ENCODE measurements at regions not wholly inside any gene's neighbourhood (a gene's known extent, or its start where the extent isn't known, plus 50 kb on each side); places are given as distances from the start of the nearest gene placed in this dataset.
"Not testable (repeated sequence)": the region's sequence is repeated elsewhere in the genome, so short reads cannot be mapped to it uniquely, and the experiment has no call there.

DNA sequence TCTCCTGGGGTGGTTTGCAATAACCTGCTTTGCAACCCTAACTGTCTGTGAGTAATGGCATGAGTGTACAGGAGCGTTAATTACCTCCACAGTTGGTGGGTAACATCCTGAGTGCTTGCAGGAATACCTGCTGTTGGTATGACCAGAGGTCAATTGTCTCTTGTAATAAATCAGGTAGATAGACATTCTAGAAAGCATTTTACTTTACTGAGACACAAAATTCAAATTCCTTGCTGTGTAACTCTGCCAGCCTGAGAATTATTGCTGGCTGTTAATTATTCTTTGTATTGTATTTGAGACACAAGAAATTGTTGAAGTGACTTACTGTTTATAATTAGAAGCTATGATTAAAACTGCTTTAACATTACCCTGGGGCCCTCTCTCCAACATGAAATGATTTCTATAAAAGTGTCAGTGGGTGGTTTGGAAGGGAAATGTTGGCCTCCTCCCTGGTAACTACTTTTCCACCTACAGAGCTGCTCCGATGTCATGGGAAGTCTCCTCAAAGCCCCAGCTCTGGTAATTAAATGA, 150.8 kb upstream of the ADCY2 start:
- DNase-seq = no peak

DNA sequence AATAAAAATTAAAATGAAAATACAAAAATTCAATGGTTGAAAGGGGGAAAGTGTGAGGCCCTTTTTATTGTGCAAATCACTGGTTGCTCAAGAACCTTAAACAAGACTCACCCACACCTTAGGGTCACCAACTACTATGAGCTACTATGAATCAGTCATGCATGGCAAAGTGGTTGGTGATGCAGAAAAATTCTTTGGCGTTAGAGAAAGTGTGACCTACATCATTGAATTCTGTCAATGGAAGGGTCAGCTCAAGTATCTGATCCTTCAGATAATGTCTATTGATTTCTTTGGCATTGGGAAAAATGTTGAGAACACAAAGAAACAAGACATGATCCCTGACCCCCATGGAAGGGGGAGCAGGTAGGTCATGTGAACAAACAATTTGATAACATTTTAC, 149.7 kb upstream of the ADCY2 start:
- DNase-seq = no peak

DNA sequence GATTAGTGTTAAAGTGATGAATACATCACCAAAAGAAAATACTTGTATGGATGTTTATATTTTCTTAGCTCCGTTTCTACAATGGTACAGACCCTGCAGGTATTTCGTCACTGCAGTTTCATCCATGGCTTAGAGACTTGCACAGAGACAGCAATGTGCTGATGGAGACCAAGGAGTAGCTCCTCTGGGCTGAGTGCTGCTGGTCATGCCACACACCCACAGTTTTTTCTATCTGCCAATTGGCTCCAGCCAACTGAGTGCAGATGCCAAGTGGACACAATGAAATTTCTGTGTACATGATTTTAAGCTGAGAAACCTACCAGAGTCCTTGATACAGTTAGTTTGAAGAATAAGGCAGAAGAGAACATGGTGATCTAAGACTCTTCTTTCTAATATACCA, 145.9 kb upstream of the ADCY2 start:
- DNase-seq = no peak

DNA sequence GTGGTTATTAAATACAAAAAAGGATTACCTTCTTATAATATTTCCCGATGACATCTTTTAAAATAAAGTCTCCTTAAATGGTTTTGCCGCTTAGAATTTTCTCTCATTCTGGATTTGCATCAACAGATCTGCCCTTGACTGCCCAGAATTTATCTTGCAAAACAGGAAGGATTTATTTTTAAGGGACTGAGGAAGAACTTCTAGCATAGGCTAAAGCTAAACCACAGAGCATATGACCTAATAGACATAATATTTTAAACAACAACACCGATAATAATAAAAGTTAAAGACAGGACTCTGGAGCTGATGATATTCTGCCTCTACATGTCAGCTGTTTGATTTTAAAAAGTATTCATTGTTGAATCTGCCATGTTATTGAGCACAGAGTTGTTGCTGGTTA, 145.3 kb upstream of the ADCY2 start:
- DNase-seq = no peak

DNA sequence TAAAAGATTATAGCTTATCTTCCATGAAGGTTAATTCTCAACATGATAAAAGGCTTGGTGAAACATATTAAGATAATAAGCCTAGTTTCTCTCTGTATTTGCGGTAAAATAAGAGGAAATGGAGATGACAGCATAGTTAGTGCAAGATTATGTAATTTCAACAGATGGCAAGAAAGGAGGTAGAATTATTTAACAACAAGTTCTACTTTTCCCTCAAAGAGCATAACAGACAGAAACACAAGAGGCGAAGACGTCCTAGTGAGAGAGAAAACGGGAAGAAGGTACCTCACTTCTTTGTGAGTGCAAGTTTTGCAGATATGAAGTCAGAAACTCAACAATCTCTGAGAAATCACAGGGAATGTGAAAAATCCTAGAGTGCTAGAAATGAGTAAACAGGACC, 144.8 kb upstream of the ADCY2 start:
- DNase-seq = no peak

DNA sequence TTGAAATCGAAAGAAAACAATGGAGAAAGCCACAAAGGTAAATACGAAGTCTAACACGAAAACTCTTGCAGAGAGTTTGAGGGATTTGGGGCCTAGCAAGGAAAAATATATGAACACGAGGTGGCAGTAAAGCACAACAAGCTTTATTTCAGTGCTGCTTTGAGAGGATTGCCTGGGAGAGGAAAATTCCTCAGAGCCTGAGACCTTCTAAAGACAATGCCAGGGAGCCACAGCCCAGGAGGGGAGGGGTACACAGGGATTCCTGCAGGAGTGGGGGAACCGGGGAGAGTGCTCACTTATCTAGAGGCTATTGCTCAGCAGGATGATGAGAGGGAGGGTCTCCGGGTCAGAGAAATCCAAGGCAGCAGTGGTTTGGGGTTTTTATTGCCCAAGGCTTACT, 134.9 kb upstream of the ADCY2 start:
- DNase-seq = no peak

DNA sequence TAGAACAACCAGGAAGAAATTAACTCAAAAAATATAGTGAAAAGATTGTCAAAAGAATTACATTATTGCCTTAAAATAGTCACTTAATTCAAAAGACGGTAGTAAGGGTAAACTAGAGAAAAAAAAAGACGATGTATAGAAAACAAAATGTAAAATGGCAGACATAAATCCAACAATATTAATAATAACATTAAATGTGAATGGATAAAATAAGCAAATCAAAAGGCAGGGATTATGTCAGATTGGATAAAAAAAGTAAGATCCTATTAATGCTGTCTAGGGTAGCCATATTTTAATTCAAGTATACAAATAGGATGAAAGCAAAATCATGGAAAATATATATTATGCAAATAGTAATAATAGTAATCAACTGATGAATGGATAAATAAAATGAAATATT, 134.0 kb upstream of the ADCY2 start:
- DNase-seq = no peak

DNA sequence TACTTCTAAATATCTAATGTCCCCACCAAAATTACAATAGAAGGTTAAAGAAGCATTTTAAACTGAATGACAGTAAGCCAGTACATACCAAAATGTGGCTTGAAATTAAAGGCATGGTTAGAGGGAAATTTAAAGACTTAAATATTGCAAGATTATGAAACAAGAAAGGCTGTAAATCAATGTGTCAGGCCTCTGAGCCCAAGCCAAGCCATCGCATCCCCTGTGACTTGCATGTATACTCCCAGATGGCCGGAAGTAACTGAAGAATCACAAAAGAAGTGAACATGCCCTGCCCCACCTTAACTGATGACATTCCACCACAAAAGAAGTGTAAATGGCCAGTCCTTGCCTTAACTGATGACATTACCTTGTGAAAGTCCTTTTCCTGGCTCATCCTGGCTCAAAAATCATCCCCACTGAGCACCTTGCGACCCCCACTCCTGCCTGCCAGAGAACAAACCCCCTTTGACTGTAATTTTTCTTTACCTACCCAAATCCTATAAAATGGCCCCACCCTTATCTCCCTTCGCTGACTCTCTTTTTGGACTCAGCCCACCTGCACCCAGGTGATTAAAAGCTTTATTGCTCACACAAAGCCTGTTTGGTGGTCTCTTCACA, 132.4 kb upstream of the ADCY2 start:
- not testable (repeated sequence) for DNase-seq

DNA sequence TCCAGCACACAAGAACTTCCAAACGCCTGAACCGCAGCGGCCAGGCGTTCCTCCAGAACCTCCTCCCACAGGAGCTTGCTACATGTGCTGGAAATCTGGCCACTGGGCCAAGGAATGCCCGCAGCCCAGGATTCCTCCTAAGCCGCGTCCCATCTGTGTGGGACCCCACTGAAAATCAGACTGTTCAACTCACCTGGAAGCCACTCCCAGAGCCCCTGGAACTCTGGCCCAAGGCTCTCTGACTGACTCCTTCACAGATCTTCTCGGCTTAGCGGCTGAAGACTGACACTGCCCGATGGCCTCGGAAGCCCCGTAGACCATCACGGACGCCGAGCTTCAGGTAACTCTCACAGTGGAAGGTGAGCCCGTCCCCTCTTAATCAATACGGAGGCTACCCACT, 130.2 kb upstream of the ADCY2 start:
- not testable (repeated sequence) for DNase-seq

DNA sequence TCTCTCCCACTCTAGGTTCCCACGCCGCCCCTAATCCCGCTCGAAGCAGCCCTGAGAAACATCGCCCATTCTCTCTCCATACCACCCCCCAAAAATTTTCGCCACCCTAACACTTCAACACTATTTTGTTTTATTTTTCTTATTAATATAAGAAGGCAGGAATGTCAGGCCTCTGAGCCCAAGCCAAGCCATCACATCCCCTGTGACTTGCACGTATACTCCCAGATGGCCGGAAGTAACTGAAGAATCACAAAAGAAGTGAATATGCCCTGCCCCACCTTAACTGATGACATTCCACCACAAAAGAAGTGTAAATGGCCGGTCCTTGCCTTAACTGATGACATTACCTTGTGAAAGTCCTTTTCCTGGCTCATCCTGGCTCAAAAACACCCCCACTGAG, 127.2 kb upstream of the ADCY2 start:
- not testable (repeated sequence) for DNase-seq

DNA sequence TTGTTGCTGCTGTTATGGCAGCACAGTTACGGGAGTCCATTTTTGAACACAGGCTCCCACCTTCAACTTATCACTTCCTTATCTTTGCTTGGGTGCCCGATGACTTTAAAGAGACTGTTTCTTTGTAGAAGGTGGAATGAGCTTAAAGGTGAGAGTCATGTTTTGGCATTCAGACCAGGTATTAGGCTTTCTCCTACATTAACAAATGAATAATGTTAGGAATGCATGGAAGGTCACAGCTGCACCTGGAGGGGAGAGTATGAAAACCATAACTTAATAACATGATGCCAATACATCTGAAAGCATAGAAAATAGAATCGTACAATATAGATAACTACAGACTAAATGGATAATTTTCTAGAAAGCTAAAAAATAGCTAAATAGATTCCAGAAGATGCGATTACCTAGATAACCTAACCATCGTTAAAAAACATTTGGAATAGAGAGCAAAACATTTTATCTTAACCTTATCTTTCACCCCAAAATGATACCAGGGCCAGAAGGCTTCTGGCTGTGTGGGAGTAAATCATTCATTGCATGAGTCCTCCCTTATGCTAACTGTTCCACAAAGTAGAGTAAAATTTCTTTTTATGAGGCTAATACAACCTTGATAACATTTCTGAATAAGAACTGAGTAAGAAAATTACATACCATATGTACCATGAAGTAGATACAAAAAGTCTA, 126.2 kb upstream of the ADCY2 start:
- no peak for DNase-seq

DNA sequence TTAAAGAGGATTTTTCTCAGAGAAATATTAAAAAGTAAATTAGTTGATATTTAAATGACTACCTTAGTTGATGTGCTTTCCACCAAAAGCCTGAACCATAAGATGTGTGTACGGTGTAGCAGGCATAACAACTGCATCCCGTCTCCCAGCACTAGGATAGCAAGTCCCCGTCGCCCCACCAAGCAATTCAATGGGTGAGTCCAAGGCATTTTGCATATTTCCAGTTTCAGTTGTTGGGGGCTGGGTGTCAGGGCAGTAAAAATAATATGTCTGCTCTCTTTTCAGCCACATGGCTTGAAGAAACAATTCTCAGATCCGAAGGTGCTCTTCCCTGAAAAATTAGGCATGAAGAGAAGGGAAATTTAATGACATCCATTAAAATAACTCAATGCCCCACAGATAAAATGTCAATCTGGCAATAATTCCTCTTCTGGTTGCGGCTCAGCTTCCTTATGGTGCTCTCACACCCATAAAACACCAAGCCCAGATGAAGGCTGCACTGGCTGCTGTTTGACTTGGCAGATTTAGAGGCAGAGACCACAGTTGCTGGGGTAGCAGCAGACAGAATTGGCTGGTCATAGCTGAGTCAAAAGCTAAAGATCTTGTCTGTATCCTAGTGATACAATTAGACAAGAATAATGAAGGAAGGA, 124.4 kb upstream of the ADCY2 start:
- DNase-seq = no peak

DNA sequence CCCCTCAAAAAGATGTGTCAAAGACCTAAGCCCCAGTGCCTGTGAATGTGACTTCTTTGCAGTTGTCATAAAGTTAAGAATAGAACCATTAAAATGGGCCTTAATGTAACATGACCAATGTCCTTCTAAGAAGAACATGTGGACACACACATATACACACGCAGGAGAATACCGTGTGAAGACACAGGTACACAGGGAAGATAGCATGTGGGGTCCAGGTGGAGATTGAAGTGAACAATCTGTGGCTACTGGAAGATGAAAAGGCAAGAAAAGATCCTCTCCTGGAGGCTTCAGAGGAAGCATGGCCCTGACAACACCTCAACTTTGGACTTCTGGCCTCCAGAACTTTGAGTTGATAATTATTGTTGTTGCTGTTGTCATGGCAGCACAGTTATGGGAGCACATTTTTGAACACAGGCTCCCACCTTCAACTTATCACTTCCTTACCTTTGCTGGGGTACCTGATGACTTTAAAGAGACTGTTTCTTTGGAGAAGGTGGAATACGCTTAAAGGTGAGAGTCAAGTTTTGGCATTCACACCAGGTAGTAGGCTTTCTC, 123.5 kb upstream of the ADCY2 start:
- DNase-seq = no peak

DNA sequence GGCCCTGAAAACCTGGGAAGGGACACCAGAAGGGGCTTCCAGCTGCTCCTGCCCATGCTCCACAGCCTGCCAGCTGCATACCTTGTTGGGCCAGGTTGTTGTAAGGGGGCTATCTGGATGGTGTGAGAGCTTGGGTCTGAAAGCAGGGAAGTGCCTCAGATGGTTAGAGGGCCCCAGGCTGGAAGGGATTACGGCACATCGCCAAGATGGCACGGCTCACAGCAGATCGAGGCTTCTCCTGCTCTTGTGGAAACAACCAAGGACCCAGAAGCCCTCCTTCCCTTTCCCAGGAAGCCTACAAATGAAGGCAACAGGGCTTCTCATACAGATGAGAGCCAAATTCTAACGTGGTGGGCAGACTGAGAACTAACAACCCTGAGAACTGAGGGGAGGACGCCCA, 121.7 kb upstream of the ADCY2 start:
- no peak for DNase-seq

DNA sequence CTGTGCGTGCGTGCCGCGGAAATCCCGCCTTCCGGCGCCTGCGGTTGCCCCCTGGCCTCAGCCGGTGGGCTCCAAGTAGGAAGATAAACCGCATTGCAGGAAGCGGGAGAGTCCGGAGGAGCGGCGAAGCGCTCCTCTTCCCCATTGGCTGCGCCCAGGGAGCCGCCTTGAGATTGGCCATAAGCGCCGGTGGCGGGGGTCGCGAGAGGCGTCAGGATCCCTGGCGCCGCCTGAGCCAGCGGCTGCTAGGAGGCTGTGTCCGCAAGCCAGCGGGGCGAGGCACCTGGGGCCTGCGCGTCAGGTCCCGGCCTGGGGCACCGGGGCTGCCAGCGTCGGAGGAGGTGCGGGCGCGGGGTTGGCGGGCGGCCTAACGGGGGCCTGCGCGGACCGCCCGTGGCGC, 106.3 kb upstream of the ADCY2 start:
- not testable (repeated sequence) for DNase-seq

DNA sequence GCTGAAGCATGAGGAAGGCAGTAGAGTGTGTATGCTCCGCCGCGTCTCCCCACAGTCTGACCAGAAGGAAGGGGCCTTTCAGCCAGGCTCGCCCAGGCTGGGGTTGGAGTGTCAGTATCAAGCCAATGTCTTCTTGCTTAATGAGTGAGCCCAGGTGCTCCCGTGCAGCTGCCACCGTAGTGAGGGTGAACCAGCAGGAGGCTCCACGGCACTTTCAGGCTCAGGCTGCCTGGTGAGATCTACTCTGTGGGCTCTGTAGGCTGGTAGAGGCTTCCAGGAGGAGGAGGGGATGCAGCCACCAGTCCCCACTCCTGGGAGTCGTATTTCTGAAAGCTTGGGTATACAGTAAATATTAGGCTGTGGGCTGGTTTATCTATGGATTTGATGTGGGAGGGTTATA, 98.1 kb upstream of the ADCY2 start:
- not testable (repeated sequence) for DNase-seq

DNA sequence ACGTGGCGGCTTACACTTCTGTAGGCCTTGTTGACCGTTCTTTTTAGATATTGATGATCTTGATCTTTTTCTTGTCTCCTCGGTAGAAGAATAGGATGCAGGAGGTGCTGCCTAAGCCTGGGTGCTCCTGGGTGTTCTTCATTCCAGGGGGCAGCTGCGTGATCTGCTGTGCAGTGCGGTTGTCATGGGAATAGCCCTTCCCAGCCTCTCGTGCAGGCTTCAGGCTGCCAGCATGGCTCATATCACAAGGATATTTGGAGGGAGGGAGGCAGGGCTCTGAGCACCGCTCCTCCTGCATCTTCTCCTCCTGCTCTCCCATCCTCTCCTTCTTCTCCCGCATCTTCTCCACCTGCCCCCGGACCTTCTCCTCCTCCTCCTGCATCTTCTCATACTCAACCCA, 96.2 kb upstream of the ADCY2 start:
- DNase-seq = not testable (repeated sequence)

DNA sequence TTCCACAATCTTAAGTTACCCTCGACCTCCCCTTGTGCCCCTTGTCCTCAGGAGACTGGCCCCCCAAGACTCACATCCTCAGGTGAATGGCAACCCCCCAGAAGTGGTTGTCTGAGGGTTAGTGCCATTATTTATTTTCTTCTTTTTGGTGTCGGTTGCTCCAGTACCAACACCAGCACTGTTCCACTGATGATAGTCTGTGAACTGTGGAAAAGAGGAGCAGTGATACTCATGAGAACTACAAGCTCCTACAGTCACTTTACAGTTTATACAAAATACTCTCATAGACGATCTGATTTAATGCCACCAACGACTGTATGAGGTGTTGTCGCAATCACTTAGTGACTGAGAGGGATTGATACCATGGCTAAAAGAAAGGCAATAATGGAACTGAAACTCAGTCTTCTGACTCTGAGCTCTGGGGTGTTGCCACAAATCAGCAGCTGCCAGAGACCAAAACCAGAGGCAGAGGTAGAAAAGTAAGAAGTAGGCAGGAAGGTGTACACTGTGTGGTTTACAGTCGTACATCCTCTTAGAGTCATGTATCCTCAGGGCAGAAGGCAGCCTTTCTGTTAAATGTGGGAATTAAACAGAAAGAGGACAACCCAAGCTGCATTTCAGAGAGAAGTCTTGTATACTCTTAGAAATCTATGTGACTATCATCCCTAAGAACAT, 90.8 kb upstream of the ADCY2 start:
- DNase-seq = not testable (repeated sequence)

DNA sequence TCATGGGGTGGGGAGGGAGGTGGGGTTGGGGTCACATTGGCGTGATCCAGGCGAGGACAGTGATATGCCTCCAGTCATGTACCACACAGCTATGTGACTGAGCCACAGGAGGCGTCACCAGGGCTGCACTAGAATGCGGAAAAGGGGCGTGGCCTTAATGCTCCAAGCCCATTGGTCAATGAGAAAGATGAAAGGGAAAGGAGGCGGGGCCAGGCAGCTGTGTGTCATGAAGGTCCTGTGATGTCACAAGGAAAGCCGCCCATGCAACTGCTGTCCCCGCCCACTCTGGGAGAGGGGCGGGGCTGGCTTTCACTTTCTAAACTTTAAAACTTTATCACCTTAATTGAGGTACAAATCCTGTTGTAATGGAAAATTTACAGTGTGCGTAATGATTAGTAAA, 89.4 kb upstream of the ADCY2 start:
- peak; percentile 25 for DNase-seq

DNA sequence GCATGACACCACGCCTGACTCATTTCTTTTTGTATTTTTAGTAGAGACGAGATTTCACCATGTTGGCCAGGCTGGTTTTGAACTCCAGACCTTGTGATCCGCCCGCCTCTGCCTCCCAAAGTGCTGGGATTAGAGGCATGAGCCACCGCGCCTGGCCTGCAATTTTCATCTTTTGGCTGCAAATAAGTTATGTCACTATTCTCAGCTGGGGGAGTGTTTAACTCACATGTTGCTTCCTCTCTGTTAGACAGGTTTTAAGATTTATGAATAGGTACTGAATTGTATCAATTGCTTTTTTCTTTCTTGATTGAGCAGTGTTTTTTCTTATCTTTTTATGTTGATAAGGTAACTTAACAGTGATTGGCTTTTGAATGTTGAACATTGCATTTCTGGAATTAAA, 88.2 kb upstream of the ADCY2 start:
- not testable (repeated sequence) for DNase-seq

DNA sequence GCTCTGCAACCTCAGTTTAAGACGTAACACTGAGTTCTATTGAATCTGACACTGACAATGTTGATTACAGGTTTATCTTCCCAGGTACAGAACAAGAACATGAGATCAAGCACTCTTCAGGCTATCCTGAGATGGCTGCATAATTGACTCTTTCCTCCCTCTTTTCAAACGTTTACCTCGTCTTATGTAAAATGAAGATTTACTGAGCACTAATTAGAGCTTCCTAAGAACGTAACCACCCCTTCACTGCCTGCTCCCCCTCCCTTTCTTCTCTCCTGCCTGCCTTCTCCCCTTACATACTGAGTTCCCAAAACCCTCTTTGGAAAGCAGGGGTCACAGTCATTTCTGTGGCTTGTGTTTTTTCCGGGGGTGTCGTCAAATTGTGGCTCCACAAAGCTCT, 86.2 kb upstream of the ADCY2 start:
- not testable (repeated sequence) for DNase-seq

DNA sequence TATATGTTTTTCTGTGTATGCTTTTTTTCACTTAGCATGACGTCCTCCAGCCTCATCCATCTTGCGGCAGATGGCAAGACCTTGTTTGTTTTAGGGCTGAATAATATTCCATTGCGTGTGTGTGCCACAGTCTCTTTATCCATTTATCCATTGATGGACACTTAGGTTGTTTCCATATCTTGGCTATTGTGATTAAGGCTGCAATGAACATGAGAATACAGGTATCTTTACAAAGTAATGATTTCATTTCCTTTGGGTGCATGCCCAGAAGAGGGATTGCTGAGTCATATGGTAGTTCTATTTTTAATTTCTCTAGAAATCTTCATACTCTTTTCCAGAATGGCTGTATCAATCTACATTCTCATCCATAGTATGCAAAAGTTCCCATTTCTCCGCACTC, 85.3 kb upstream of the ADCY2 start:
- not testable (repeated sequence) for DNase-seq

DNA sequence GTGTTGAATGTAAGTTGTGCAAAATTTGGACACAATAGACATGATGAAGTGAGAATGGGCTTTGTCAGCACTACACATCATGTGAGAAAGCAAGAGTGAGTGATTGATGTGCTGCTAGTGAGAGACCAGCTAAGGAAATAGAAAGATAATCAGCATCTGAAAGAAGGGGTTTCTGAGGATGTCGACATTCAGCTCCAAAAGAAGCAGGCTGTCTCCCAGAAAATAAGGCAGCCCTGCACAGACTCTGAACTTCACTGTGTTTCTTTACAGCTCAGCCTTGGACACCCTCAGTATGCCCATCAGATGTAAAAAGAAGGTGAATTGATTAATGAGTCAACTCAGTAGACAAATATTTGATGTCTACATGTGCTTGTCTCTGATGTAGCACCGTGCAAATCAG, 80.8 kb upstream of the ADCY2 start:
- DNase-seq = no peak

Data from stimulated activated CD4-positive, alpha-beta T cell treated with anti-CD3 and anti-CD28 coated beads, Interleukin-15, amount 100 ng/mL, for 24 hours (primary cell).